CD4-positive, alpha-beta T cell treated with Interferon gamma for 1 hour (primary cell): ENCODE measurements at regions not wholly inside any gene's neighbourhood (a gene's known extent, or its start where the extent isn't known, plus 50 kb on each side); places are given as distances from the start of the nearest gene placed in this dataset.
"Not testable (repeated sequence)": the region's sequence is repeated elsewhere in the genome, so short reads cannot be mapped to it uniquely, and the experiment has no call there.

Experiments used
- DNase-seq: peaks from one replicate; pipeline ENCODE4 v3.0.0-alpha.2; 2020

DNA sequence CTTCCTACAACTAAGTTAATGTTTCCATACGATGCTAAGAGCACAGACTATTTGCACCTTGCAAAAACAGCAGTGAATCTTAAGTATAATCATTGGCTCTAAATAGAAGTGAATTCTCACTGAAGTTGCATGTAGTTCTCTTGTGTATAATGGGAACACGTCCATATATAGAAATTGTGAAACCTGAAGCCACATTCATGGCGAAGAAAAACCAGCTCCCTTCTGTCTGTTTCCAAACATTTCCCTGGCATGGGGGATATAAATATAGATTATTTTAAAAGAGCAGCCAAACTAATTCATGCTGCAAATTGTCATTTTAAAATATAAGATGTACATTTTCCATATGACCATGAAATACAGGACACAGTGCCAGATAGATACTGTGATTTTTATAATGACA is 71.1 kb downstream of the TRAM1L1 start:
- DNase-seq: no peak

DNA sequence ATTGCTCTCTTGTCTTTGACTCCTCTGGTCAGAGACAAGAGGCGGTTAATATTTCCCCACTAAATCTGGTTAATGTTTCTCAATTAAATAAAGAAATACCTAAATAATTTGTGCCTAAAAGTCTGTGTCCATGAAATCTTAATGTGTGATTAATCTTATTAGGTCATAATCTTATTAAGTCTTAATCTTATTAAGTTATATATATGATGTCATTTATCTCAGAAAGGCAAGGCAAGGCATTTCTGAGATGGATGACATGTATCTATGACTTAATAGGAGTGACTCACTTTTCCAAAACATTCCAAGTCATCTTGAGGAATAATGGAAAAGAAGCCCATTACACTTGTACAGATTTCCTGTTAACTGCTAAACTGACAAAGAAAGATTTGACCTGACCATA is 74.7 kb downstream of the TRAM1L1 start:
- DNase-seq: no peak

DNA sequence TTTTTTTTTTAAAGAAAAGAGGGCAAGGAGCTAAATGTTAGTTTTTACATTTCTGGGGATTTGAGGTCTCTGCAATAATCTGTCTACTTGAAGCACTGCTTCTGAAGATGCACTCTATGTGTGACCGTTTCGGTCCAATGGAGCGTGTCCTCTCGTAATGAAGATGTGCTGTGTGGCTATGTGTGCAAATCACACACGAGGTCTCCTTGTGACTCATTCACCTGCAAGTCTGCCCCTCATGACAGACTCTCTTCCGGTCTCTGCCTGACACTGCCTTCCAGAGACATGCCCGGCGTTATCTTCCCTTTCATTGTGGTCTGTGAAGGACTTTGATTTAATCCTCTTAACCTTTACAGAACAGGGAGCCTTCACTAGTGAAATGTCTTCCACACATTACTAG is 84.3 kb downstream of the TRAM1L1 start:
- DNase-seq: no peak

DNA sequence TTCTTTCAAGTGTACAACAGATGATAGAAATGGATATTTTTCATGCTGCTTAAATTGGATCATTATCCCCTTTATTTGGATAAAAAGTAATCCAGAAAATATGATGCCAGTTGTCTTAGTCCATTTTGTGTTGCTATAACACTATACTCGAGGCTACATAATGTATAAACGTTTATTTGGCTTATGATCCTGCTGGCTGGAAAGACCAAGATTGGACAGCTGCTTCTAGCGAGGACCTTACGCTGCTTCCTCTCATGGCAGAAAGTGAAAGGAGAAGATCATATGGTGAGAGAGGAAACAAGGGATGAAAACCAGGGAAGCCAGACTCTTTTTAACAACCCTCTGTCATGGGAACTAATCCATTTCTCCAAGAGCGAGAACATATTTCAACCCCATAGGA is 102.7 kb downstream of the TRAM1L1 start:
- no peak for DNase-seq

DNA sequence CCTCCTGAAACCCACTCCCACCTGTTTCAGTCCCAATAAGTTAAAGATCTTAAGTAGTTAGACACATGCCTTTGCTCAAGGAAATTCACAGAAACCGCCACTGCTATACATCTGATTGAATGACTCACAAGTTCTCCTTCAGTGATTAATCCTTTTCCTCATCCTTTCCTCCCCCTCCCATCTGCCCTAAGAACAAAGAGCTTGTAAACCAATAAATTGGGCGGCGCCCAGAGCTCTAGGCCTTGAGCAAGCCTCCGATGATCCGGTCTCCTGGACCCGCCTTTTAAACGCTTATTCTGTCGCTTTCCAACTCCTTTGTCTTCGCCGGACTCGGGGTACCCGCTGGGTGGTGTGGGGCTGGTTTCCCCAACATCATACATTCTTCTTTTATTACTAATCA is 104.9 kb downstream of the TRAM1L1 start:
- not testable (repeated sequence) for DNase-seq

DNA sequence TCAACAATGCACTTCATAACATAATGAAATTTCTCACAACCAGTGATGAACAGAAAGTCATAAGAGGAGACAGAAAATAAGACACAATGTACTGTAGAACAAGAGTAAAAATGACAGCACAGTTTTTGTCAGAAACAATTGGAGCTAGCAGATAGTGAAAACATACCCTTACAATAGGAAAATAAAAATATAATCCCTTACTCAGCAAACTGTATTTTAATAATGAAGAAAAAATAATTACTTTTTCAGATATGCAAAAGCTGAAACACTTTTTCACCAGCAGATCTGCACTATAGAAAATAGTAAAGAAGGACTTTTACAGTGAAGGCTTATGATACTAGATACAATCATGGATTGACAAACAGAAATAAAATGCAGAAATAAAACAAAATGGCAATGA is 126.3 kb downstream of the TRAM1L1 start:
- no peak for DNase-seq

DNA sequence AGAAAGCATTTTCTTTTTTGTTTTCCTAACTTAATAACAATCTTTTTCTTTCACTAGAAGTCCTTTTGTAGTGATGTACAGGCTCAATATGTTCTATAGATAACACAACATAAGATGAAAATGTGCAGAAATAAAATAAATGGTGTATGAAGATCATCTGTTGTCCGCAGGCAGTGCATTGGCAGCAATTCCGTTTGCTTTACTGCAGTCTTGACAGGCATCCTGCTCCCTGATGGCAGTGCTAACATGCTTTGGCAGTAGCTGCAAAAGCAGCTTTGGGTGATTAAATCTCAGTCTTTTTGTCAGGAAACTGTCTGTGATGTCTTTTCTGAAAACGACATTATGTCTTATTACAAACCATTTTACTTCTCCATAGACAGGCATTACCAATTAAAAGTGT is 131.4 kb downstream of the TRAM1L1 start:
- DNase-seq: no peak

DNA sequence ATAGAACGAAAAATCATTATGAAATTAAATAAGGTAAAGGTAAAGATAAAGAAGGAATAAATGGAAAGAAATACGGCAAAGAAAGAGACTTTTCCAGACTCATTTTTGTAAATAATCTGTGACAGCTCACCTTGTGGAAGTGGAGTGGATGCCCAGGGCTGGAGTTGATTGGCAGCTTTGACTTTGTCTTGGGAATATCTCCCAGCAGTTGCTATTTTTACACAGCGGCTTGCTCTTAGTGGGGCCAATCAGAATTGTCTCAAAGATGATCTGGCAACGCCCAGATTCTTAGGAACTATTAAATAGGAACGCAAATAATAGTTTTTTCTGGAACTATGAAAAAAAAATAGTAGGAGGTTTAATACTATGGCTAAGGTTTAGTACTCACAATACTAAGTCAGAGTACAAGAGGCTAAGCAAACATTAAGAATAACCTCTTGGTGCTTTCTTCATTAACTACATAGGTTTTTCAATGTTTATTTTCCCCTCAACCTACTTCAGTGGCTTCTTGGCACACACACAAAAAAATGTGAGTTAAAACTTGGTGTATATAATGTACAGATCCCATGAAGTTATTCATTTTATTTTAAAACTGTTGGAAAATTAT is 132.7 kb downstream of the TRAM1L1 start:
- DNase-seq: no peak

DNA sequence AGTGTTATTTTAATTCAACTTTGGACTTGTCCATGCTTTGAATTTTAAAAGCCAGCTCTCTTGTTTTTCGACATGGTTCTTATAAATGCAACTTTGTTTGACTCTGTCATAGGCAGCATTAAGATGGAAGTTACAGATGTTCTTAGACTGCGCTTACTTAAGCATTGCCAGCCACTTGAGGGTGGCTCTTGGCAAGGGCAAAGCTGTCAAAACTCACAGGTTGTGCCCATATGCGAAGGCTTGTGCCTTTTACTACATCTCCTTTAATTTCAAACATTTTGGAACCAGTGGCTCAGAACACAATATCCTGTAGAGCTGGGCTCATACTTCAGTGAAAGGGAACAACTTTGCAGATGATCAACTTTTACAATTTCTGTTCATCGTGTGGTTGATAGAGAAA is 135.5 kb downstream of the TRAM1L1 start:
- DNase-seq: no peak

DNA sequence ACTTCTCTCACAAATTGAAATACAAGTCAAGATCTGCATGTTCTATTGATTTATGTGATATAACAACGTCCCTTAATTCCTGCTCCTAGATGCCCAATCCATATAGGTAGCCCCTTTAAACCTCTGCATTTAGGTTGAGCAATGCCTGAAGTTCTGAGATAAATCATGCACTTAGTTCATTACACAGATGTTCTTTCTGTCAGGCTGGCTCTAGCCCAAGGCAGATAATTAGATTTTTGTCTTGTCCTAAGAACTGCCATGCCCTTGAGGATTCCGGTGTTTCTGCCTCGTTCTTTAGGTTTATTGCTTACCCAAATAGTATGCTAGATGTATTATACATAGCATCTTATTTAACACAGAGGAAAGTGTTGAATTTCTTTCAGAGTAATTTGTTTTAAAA is 143.1 kb downstream of the TRAM1L1 start:
- DNase-seq: no peak

DNA sequence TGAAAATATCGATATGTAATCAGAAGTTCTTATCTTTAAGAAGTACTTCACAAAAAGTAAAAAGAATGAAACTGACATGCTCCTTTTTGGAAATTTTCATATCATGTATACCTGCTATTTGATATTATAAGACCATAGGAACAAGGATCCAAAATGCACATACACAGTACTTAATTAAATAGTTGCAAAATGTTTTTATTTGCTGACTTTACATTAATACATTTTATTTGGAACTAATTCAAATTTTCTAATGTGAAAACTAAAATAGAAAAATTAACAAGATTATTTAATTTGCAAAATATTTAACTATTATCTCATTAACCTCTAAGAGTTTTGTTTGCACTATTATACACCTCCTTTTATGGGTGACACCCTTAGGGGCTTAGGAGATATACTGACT is 155.0 kb downstream of the TRAM1L1 start:
- no peak for DNase-seq

DNA sequence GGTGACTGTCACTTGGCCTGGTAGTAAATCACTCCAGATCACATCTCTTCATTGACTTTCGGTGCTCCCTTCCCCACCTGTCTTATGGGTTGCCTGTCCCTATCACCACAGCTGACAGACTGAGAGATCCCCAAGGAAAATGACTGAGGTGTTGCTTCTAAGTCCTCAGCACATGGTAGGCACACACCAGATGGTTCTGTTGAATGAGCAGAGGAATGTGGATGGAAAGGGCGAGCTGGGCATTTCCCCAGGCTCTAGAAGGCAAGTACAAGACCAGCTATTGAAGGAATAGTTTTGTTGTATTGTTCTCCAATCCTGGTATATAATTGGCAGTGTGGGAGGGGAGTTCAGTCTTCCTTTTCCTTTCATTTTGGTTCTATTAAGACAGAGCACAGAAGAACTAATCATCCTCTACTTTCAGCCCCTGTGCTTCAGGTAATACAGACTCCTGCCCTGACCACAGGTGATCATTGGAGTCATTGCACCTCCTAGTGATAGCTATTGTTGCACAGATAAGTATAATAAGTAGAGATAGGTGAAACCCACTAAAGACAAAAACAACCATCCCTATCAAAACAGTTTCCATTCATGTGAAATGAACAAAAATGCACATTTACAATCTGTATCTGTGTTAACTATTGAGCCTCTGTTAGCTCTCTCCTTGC is 158.6 kb downstream of the TRAM1L1 start:
- no peak for DNase-seq

DNA sequence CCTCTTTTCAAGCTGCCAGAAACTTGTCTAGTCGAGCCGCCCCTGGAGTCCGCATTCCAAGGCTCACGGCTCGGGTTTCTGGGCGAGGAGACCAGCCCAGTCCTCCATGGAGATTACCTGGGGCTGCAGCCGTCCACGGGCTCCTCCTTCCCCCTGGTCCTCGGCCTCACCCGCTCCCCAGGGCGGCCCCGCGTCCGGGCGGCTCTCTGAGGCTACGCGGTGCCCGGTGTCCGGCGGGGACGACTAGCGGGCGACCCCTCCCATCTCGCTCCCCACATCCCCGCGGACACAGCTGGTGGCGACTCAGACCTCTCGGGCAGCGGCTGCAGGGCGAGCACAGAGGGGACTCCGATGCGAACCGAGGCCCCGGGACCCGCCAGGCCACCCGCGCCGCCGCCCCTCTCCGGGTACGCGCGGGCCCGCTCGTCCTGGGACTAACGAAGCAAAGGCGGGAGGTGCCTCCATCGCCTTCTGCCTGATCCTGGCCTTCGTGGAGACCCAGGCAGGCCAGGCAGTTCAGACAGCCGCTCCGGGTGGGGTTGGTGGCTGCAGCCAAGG is 159.4 kb downstream of the TRAM1L1 start:
- no peak for DNase-seq

DNA sequence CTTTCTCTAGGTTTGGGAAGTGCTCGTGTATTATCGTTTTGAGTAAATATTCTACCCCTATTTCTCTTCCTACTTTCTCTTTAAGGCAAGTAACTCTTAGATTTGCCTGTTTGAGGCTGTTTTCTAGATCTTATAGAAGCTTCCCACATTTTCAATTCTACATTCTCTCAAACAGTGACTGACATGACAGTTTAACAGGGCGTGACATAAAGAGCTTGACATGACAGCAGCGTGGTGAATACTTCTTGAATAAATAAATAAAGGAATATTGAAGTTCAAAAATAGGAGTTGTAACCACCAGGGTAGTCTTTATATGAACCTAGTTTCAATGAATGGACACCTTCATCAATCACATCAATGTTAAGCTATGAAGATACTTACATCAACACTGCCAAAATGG is 162.0 kb downstream of the TRAM1L1 start:
- no peak for DNase-seq

DNA sequence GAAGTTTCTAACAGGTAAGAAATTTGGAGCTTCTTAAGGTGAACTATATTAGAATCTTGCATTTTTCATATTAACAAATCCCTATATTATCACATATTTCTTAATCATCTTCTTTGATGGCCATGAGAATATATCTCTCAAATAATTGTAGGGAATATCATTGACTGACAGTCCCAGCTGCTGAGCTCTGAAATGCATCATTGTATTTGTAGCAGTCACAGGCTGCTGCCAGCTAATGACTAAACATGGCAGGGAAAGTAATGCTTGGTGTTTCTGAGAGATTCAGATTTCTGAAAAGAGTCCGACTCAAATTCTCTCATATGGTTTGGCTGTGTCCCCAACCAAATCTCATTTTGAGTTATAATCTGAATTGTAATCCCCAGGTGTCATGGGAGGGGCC is 171.9 kb downstream of the TRAM1L1 start:
- DNase-seq: no peak

DNA sequence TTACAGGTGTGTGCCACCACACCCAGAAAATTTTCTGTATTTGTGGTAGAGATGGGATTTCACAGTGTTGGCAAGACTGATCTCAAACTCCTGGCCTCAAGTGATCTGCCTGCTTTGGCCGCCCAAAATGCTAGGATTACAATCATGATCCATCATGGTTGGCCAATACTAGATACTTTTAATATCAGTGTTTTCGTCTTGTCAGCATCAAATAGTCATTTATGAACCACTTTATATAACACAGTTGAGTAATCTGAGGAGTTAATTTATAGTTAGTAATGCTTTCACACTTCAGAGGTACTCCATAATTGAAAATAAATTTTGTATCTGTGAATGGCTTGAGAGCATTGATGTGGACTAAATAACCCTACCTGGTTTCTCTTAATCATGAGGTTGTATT is 178.6 kb downstream of the TRAM1L1 start:
- no peak for DNase-seq

DNA sequence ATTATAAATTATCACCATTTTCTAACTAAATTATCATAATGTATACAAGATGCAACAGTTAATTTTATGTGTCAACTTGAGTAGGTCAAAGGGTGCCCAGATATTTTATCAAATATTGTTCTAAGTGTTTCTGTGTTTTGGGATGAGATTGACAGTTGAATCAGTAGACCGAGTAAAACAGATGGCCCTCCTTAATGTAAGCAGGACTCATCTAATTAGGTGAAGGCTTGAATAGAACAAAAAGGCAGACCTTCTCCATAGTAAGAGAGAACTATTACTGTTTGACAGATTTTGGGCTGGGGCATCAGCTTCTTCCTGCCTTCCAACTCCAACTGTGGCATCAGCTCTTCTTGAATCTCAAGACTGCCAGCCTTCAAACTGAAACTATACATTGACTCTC is 185.8 kb downstream of the TRAM1L1 start:
- DNase-seq: no peak

DNA sequence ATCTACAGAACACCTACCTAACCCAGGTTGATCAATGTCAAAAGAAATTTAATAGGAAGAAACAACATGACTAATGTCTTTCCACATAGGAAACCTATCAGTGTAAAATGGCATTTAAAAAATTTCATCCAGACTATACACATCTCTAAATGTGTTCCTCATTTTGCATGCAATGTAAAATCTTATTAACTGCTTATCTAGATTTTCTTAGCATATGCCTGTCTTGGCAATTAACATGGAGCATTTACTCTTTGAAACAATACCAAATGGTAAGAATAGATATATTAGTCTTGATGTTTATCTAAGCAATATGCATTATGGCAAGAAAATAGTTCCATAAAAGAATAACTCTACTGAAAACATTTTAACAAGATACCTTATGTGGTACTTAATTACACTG is 199.8 kb downstream of the TRAM1L1 start:
- DNase-seq: no peak

DNA sequence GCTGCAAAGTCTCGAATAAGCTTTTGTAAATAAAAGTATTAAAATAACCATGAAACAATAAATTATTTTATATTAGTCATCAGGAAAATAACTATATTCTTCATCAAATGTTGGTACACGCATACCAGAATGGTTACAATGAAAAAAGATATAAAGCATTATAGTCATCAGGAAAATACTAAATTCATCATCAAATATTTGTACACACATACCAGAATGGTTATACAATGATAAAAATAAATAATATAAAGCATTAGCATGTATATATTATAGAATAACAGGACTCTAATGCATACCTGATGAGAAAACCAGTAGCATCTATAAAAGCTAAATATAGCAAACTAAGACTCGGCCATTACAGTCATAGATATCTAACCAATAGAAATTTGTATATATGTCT is 202.9 kb downstream of the TRAM1L1 start:
- DNase-seq: no peak

DNA sequence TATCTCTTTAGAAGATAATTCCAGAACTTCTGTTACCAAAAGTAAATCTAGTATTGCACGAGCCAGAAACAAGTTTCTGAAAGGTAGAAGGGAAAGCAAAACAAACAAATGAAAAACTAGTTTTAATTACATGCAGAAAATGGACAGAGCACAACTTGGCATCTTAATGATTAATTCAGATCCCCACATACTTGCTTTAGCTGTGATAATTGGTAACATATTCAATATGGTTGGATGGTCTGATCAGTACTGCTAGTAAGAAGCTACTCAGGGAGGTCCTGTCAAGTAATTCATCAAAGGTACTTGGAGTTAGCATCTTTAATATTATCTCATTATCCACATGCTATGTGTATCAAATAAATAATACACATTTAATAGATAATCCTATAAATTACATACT is 204.3 kb downstream of the TRAM1L1 start:
- DNase-seq: no peak

DNA sequence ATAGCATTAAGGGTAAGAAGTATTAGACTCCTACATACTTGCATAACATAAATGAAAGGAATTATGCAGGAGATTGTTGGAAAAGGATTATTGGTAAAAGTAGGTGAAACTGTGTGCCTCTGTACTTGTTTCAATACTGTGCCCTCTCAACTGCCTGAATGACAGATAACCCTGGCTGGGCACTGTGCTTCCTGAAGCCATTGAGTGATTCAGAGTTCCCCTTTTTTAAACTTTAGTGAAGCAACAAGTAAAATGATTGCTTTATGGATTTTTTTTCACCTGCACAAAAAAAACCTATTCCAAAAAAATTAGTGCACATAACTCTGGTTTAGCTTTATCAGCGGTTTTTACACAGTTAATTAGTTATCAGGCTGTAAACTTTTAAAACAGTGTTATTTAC is 204.8 kb downstream of the TRAM1L1 start:
- no peak for DNase-seq

DNA sequence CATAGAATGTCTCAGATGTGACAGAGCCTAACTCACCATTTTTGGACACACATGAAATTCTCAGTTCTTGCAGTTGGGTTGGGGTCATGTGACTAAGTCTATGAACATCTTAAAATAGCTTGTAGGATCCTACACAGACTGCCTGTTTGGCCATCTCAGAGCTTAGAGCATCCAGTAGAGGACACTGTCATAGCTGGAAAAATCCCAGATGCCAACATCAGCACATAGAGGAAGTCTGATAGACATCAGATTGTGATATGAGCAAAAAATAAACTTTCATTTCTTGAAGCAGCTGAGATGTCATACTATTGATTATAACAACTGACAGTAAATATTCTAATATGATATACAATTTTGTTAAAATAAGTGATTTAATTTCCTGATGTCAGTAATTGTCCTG is 207.1 kb downstream of the TRAM1L1 start:
- DNase-seq: no peak

DNA sequence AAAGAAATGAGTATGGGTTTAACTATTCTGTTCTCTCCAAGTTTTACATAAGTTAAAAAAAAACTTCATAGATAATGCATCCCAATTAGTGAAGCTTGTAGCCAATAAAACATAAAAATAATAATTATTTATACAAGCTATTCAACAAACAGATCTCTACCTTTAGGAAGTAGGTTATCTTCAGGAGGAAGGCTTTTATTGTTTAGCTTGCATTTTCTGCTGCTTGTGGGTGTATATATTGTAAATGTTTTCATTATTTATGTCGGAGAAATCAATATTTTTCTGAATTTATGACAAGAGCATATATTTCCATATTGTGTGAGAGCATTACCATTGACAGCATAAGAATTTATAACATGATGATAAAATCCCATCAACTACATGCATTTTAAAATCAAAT is 208.3 kb downstream of the TRAM1L1 start:
- DNase-seq: no peak

DNA sequence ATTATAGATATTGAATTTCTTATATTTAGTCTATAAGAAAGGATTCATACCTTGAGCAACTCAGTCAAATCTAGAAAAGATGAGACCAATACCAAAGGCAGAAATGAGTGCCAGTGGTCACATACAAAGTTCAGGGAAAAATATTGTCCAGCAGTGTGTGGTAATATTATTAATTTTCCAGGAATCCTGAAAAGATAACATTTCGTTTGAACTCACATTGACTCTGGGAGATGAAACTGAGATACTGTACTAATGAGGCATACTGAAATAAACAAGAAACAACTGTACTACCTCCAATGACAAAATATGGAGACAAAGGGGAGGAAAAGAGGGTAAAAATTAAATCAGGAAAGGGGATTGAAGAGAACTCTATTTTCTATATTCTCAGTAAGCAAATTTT is 212.4 kb downstream of the TRAM1L1 start:
- DNase-seq: no peak

DNA sequence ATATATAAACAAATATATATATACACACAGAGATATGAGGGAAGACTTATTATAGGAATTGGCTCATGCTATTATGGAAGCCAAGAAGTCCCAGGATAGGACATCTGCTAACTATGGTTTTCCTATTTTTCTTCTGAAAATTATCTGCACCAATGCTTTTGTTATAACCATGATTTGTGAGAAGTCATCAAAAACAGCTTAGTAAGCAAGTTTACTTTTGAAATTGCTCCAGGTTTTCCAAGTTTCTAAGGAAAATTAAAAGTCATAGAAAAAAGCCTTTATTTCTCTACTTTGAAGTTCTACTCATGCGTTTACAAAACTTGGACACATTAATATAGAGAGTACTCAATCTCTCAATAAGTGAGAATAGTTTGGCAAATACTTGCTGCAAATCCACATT is 213.1 kb downstream of the TRAM1L1 start:
- no peak for DNase-seq
